PFSK-1 (cell line): ENCODE measurements at regions not wholly inside any gene's neighbourhood (a gene's known extent, or its start where the extent isn't known, plus 50 kb on each side); places are given as distances from the start of the nearest gene placed in this dataset.

Experiments used
- FOXP2 ChIP-seq: optimal IDR thresholded peaks from 2 replicates; pipeline ENCODE3; 2011; ENCODE audit warnings: borderline replicate concordance, control low read depth, inconsistent platforms; ENCODE audit not compliant: insufficient read depth; ENCODE audit errors: extremely low read length, extremely low read depth
- POLR2AphosphoS5 ChIP-seq: IDR thresholded peaks from 2 replicates; pipeline ENCODE4 v1.6.1; 2012; ENCODE audit warnings: low read depth, mild to moderate bottlenecking, control low read depth, low read length, moderate library complexity
- SIN3A ChIP-seq: IDR thresholded peaks from 2 replicates; pipeline ENCODE4 v1.6.1; 2012; ENCODE audit warnings: mild to moderate bottlenecking, low read length, moderate library complexity, borderline replicate concordance; ENCODE audit not compliant: insufficient read depth
- TAF1 ChIP-seq: IDR thresholded peaks from 2 replicates; pipeline ENCODE4 v1.6.1; 2012; ENCODE audit warnings: low read length, control low read depth, borderline replicate concordance; ENCODE audit not compliant: insufficient read depth
- TF ChIP-seq, protein P1 (sequence below), 2 experiments: IDR thresholded peaks; 2 replicates each; pipeline versions ENCODE4 v1.6.1 to v1.8.0; 2011 to 2012; ENCODE audit warnings: low read depth in 2 of 2, low read length in 2 of 2, control low read depth in 1 of 2, inconsistent platforms in 1 of 2, mild to moderate bottlenecking in 1 of 2, moderate library complexity in 1 of 2; ENCODE audit not compliant: insufficient read depth in 1 of 2

DNA sequence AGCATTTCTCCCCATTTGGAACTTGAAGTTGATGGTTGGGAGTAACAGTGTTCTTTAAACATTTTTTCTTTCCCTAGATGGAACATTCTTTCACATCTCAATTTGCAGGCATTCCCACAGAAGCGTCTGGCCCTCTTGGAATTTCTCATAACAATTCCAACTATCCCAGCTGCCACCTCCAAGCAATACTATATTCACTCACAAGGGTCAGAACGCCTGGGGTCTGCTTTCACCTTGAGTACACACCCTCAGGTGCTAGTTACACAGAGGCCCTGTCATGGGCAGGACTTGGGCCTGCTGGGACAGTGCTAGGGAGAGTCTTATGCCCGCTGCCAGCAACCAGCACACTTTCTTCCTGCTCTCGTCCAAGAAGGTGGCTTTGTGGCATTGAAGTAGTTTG lies 136.5 kb downstream of the JCAD start:
- TF ChIP-seq SIN3A (no peak), POLR2AphosphoS5 (no peak), TAF1 (no peak), FOXP2 (no peak)
- TF ChIP-seq, protein P1, sequence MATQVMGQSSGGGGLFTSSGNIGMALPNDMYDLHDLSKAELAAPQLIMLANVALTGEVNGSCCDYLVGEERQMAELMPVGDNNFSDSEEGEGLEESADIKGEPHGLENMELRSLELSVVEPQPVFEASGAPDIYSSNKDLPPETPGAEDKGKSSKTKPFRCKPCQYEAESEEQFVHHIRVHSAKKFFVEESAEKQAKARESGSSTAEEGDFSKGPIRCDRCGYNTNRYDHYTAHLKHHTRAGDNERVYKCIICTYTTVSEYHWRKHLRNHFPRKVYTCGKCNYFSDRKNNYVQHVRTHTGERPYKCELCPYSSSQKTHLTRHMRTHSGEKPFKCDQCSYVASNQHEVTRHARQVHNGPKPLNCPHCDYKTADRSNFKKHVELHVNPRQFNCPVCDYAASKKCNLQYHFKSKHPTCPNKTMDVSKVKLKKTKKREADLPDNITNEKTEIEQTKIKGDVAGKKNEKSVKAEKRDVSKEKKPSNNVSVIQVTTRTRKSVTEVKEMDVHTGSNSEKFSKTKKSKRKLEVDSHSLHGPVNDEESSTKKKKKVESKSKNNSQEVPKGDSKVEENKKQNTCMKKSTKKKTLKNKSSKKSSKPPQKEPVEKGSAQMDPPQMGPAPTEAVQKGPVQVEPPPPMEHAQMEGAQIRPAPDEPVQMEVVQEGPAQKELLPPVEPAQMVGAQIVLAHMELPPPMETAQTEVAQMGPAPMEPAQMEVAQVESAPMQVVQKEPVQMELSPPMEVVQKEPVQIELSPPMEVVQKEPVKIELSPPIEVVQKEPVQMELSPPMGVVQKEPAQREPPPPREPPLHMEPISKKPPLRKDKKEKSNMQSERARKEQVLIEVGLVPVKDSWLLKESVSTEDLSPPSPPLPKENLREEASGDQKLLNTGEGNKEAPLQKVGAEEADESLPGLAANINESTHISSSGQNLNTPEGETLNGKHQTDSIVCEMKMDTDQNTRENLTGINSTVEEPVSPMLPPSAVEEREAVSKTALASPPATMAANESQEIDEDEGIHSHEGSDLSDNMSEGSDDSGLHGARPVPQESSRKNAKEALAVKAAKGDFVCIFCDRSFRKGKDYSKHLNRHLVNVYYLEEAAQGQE (IDR thresholded peaks at IDR 0.05; ENCODE audit: insufficient read depth in 1 of 2, low read depth in 2 of 2, low read length in 2 of 2), result no peak
